HG03342 (cell line): ENCODE measurements at regions not wholly inside any gene's neighbourhood (a gene's known extent, or its start where the extent isn't known, plus 50 kb on each side); places are given as distances from the start of the nearest gene placed in this dataset.

Source experiments
- ATAC-seq: cut with Tn5 transposase; IDR thresholded peaks from one replicate; pipeline ENCODE4 v1.9.1; 2021; ENCODE audit warnings: mild to moderate bottlenecking, moderate library complexity; ENCODE audit not compliant: unreplicated experiment

DNA sequence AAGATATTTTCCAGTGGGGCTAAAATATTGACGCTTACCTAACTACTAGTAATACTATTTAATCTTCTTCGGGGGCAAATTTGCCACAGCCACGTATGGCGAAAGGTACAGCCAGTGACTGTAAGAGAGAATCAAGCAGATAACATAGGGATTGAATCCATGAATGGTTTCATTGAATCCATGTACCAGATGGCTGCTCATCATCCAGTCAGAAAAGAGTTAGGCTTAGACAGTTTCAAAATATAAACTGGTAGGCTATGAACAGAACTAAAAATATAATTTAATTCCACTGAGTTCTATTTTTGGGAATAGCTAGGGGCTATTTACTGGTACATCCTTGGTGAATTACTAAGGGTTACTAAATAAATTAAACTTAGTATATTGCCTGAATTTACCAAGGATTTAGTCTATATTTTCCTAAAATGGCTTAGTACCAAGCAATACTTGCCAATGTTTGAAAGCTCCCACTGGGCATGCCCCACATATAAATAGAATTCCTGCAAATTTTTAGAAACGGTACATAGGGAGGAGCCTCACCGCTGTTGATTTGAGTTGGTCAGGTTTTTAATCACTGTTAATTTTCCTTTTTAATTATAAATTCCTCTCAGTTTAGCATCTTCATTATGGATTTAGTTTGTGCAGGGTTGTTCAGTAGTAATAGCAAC, 55.8 kb upstream of the VLDLR start:
- no peak for ATAC-seq

DNA sequence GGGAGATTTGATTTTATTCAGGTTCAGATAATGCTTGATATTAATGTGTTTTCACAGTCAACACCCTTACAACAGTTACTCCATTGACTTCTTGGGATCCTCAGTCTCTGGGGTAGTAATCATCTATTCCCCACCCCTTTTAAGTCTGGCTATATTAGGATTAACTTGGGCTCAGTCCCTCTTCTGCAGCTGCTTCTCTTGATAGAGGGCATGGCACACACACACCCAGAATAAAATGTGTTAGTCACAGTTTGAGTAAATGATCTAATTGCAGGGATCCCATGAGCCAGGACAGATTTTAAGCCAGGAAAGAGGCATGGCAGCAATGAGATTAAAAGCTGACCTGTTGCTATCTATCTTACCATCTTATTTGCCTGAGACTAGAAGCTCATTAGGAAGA, 53.7 kb upstream of the VLDLR start:
- no peak for ATAC-seq

DNA sequence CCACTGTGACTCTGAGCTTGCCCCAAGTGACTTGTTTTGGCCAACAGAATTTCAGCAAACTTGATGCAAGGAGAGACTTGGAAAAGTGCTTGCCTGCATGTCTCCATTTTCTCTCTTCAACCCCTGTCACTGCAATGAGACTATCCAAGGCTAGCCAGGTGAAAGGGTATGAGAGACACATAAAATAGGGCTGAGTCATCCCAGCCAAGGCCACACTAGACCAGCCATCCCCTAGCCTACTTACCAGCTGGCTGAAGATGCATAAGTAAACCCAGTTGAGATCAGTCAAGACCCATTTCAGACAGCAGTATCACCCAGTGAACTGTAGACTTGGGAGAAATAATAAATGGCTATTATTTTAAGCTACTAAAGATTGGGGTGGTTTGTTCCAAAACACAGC, 52.9 kb upstream of the VLDLR start:
- no peak for ATAC-seq

DNA sequence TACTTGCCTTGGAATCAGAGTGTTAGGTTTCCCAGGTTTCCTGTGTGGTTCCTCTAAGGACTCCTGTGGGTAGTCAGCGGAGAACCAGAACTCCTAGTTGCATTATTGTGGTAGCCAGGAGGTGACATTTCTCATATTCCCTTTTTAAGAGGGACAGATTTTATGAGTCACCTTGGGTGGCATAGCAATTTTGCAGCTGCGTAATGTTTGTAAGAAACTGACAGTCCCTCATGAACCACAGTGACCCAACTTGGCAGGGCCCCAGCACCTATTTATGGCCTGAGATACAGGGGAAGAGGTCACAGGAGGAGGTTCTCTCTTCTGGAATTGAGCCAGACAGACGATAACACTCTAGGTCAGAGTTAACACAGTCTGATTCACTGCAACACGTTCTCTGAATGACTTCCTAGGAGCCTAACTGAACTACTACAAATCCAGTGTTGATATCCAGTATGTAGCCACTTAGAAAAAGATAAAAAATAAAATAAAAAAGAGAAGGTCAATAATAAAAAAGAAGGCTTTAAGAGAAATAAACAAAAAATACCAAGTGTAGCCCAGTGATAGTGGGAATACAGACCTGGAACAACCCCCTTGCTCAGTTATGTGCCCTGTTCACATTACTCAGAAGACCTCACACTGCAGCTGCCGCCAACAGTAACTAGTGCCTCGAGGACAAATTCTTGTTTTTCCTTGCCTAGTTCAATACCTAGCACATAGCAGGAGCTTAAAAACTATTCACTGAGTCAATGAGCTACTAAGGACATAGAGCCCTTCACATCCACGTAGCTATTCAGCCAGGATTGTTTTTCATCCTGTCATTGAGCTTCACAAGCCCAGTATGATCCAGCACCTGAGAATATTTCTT, 50.7 kb upstream of the VLDLR start:
- peak; percentile 88 for ATAC-seq
